OCI-LY3 (cell line): ENCODE measurements at regions not wholly inside any gene's neighbourhood (a gene's known extent, or its start where the extent isn't known, plus 50 kb on each side); places are given as distances from the start of the nearest gene placed in this dataset.

Experiments used
- H2AFZ ChIP-seq: fragments of 200-600, 300-600 bp; shearing (Covaris generic); 2 replicates; pipeline ENCODE4 v1.6.0; 2014; ENCODE audit warnings: antibody characterized with exemption, low read depth, low read length
- H3K27ac ChIP-seq: fragments of 200-600, 300-600 bp; sonication (generic); 2 replicates; pipeline ENCODE4 v1.5.1; 2014; ENCODE audit warnings: mild to moderate bottlenecking, low read length, moderate library complexity, mixed read lengths
- H3K27me3 ChIP-seq: fragments of 200-600, 300-600 bp; sonication (generic); 2 replicates; pipeline ENCODE4 v1.6.1; 2014; ENCODE audit warnings: low read depth, low read length, mixed read lengths
- H3K36me3 ChIP-seq: fragments of 200-600, 300-600 bp; sonication (generic); replicated peaks from 2 replicates; pipeline ENCODE3; 2014; ENCODE audit warnings: low read depth, low read length, mixed read lengths
- H3K4me1 ChIP-seq: fragments of 300-600, 200-600 bp; sonication (generic); 2 replicates; pipeline ENCODE4 v1.6.1; 2014; ENCODE audit warnings: low read length, mixed read lengths
- H3K4me2 ChIP-seq: fragments of 200-600, 300-600 bp; sonication (generic); 2 replicates; pipeline ENCODE4 v1.6.1; 2014; ENCODE audit warnings: low read length, mixed read lengths
- H3K4me3 ChIP-seq: fragments of 300-600, 200-600 bp; sonication (generic); 2 replicates; pipeline ENCODE4 v1.5.1; 2014; ENCODE audit warnings: antibody characterized with exemption, mild to moderate bottlenecking, low read length, moderate library complexity
- H3K79me2 ChIP-seq: fragments of 300-600, 200-600 bp; shearing (Covaris generic); 2 replicates; pipeline ENCODE4 v1.6.1; 2014; ENCODE audit warnings: mild to moderate bottlenecking, low read length, mixed read lengths
- H3K9ac ChIP-seq: fragments of 300-600, 200-600 bp; shearing (Covaris generic); 2 replicates; pipeline ENCODE4 v1.6.0; 2014; ENCODE audit warnings: mild to moderate bottlenecking, low read length, moderate library complexity
- H3K9me3 ChIP-seq: fragments of 200-600, 300-600 bp; shearing (Covaris generic); 2 replicates; pipeline ENCODE4 v1.6.1; 2014; ENCODE audit warnings: low read length, mixed read lengths; ENCODE audit not compliant: insufficient read depth
- H4K20me1 ChIP-seq: fragments of 200-600, 300-600 bp; sonication (generic); 2 replicates; pipeline ENCODE4 v1.6.1; 2016; ENCODE audit warnings: low read length, mixed read lengths; ENCODE audit not compliant: insufficient read depth
- CTCF ChIP-seq: fragments of 200-600, 300-600 bp; sonication (generic); IDR thresholded peaks from 2 replicates; pipeline ENCODE4 v1.5.1; 2014; ENCODE audit warnings: antibody characterized with exemption, low read length, low read depth
- EZH2phosphoT487 ChIP-seq: fragments of 200-600 bp; shearing (Covaris generic); IDR thresholded peaks from 2 replicates; pipeline ENCODE4 v1.6.1; 2018; ENCODE audit warnings: antibody characterized with exemption, mixed run types, low read depth

DNA sequence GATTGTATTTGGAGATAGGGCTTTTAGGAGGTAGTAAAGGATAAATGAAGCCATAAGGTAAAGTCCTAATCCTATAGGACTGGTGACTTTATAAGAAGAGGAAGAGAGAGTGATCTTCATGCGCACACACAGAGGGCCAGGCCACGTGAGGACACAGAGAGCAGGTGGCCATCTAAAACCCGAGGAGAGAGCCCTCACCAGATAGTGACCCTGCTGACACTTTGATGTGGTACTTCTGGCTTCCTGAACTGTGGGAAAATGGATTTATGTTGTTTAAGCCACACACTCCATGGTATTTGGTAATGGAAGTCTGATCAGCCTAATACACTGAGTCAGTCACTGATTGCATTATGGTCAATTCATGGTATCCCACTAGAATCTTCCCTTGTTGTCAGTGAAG, 164.9 kb upstream of the TAPT1 start:
- Histone ChIP-seq H2AFZ (no peak overlapping the region), H3K36me3 (no peaks in the 10 kb centered on the region), H4K20me1 (no peaks in the 10 kb centered on the region), H3K27me3 (no peaks in the 10 kb centered on the region), H3K4me2 (no peak overlapping the region), H3K9ac (no peak overlapping the region), H3K4me3 (no peak overlapping the region), H3K4me1 (no peaks in the 10 kb centered on the region), H3K79me2 (no peaks in the 10 kb centered on the region), H3K27ac (no peak overlapping the region), H3K9me3 (no peaks in the 10 kb centered on the region)
- TF ChIP-seq EZH2phosphoT487 (no peak), CTCF (no peak)

DNA sequence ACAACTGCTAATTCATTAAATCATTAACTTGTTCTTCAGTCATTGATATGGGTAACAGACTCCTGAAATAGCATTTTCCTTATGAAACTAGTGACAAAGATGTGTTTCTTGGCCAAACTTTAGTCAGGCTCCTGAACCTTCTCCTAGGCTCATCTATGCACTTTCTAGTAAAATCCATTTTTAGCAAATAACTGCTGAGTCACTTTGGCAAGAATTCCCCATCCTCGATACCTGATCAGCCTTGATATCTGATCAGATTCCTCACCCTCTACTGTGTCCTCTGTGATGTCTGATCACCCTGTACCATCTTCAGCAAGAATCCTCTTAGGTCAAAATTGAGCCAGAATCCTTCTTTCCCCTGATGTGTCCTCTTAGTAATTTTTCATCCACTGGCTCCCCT, 161.2 kb upstream of the TAPT1 start:
- Histone ChIP-seq H2AFZ (no peak overlapping the region), H3K9ac (no peak overlapping the region), H3K4me1 (peaks cover 7% of the 10 kb centered on the region; the same call in 1 of the 2 replicates), H3K36me3 (no peaks in the 10 kb centered on the region), H3K27ac (no peak overlapping the region), H3K4me2 (no peak overlapping the region), H4K20me1 (no peaks in the 10 kb centered on the region), H3K27me3 (no peaks in the 10 kb centered on the region), H3K79me2 (no peaks in the 10 kb centered on the region), H3K9me3 (no peaks in the 10 kb centered on the region), H3K4me3 (no peak overlapping the region)
- no peak for TF ChIP-seq EZH2phosphoT487

DNA sequence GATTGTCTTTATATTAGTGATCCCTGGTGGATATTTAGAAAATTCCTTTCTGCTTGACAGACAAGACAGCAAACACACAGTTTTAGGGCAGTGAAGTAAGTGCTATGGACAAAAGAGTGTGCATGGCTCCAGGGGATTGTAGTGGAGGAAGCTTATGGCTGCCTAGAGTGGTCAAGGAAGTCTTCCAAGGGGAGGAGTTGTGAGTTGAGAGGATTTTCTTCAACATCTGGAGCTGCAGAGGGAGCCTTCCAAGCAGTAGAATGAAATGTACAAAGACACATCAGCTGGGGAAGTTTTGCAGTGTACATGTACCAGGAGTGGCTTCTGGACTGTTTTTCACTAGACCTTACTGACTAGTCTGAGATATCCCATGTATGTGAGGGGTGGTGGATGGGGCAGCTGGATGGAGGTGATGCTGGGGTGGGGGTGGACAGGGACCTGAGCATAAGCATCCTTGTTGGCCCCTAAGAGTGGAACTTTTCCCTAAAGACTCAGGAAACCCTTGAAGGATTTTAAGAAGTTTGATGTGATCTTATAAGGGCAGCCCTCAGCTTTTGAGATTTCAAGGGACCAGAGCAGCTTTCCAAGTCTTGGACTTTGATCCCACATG, 160.5 kb upstream of the TAPT1 start:
- Histone ChIP-seq H3K4me2 (no peak overlapping the region), H3K4me3 (no peak overlapping the region), H4K20me1 (no peaks in the 10 kb centered on the region), H2AFZ (no peak overlapping the region), H3K27me3 (no peaks in the 10 kb centered on the region), H3K27ac (no peak overlapping the region), H3K4me1 (peaks cover 7% of the 10 kb centered on the region; the same call in 1 of the 2 replicates), H3K9ac (no peak overlapping the region), H3K36me3 (no peaks in the 10 kb centered on the region), H3K79me2 (no peaks in the 10 kb centered on the region), H3K9me3 (no peaks in the 10 kb centered on the region)
- TF ChIP-seq EZH2phosphoT487 (no peak), CTCF (no peak)

- Histone ChIP-seq H3K27me3 (no peaks in the 10 kb centered on the region), H3K9me3 (no peaks in the 10 kb centered on the region), H2AFZ (no peak overlapping the region), H3K79me2 (no peaks in the 10 kb centered on the region), H4K20me1 (no peaks in the 10 kb centered on the region), H3K9ac (no peak overlapping the region), H3K27ac (no peak overlapping the region), H3K4me2 (no peak overlapping the region), H3K4me3 (no peak overlapping the region), H3K36me3 (no peaks in the 10 kb centered on the region), H3K4me1 (peaks cover 7% of the 10 kb centered on the region; the same call in 1 of the 2 replicates)
- TF ChIP-seq CTCF (no peak), EZH2phosphoT487 (no peak)
These were observed 158.3 kb upstream of the TAPT1 start for GRCh38 chr4:16384576-16384975.

DNA sequence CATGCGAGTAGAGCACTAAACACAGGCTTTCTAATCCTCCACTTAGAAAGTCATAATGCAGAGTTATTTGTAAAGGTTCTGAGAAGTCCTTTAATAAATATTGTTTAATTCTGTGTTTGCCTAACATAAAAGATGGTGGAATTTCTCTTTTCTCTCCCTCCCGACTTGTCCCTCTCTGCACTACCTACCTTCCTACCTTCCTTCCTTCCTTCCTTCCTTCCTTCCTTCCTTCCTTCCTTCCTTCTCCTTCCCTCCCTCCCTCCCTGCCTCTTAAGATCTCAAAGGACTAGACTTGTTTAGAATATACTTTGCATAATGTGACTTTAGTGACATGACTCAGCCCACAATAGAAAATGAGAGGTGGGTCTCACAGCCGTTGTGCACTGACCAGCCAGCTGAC, 156.3 kb upstream of the TAPT1 start:
- TF ChIP-seq EZH2phosphoT487 (no peak), CTCF (no peak)
- no peak overlapping the region for H3K9ac ChIP-seq
- H3K4me2 ChIP-seq = no peak overlapping the region
- no peaks in the 10 kb centered on the region for H3K27me3 ChIP-seq
- no peaks in the 10 kb centered on the region for H3K9me3 ChIP-seq
- no peaks in the 10 kb centered on the region for H3K79me2 ChIP-seq
- no peaks in the 10 kb centered on the region for H3K36me3 ChIP-seq
- no peak overlapping the region for H3K27ac ChIP-seq
- peaks cover 7% of the 10 kb centered on the region; the same call in 1 of the 2 replicates for H3K4me1 ChIP-seq
- H3K4me3 ChIP-seq = no peak overlapping the region
- H4K20me1 ChIP-seq = no peaks in the 10 kb centered on the region
- H2AFZ ChIP-seq = no peak overlapping the region
